ENCODE measurements at regions not wholly inside any gene's neighbourhood (a gene's known extent, or its start where the extent isn't known, plus 50 kb on each side); places are given as distances from the start of the nearest gene placed in this dataset.

- intact Hi-C loops (cut with DNase I) = no loop called here
Measured at GRCh38 chr9:107816561-107817021, 327.0 kb upstream of the KLF4 start.

GRCh38 chr9:107815782-107816560, 326.4 kb upstream of the KLF4 start:
- no peaks in the 10 kb centered on the region for H3K9me3 ChIP-seq
- no peaks in the 10 kb centered on the region for H3K4me1 ChIP-seq
- intact Hi-C loops (cut with DNase I) = no loop called here
- no peak for DNase-seq (ENCODE audit: extremely low spot score in 2 of 2)
- no peaks in the 10 kb centered on the region for H3K36me3 ChIP-seq
- H3K27ac ChIP-seq = no peak overlapping the region
- H3K4me3 ChIP-seq = no peak overlapping the region
- no peak for TF ChIP-seq POLR2AphosphoS5 (IDR thresholded peaks at IDR 0.05; ENCODE audit: insufficient read depth in 1 of 2, low read depth in 1 of 2)
- TF ChIP-seq CTCF (IDR thresholded peaks at IDR 0.05) = no peak
- TF ChIP-seq POLR2A (IDR thresholded peaks at IDR 0.05) = no peak
- H3K27me3 ChIP-seq = no peaks in the 10 kb centered on the region

More at GRCh38 chr9:107816561-107817021, 327.0 kb upstream of the KLF4 start:
- no peak overlapping the region for H3K4me3 ChIP-seq
- no peaks in the 10 kb centered on the region for H3K9me3 ChIP-seq
- no peaks in the 10 kb centered on the region for H3K27me3 ChIP-seq
- no peak for DNase-seq (ENCODE audit: extremely low spot score in 2 of 2)
- no peak overlapping the region for H3K27ac ChIP-seq
- H3K4me1 ChIP-seq = no peaks in the 10 kb centered on the region
- H3K36me3 ChIP-seq = no peaks in the 10 kb centered on the region
- TF ChIP-seq POLR2AphosphoS5 (IDR thresholded peaks at IDR 0.05; ENCODE audit: insufficient read depth in 1 of 2, low read depth in 1 of 2) (no peak), POLR2A (IDR thresholded peaks at IDR 0.05) (no peak), CTCF (IDR thresholded peaks at IDR 0.05) (no peak)

GRCh38 chr9:107813287-107813686, 323.7 kb upstream of the KLF4 start:
- no peak overlapping the region for H3K4me3 ChIP-seq
- intact Hi-C loops (cut with DNase I) = no loop called here
- no peak for DNase-seq (ENCODE audit: extremely low spot score in 2 of 2)
- no peaks in the 10 kb centered on the region for H3K4me1 ChIP-seq
- no peaks in the 10 kb centered on the region for H3K27me3 ChIP-seq
- no peak overlapping the region for H3K27ac ChIP-seq
- H3K9me3 ChIP-seq = no peaks in the 10 kb centered on the region
- no peaks in the 10 kb centered on the region for H3K36me3 ChIP-seq
- TF ChIP-seq CTCF (IDR thresholded peaks at IDR 0.05) = no peak
- TF ChIP-seq POLR2AphosphoS5 (IDR thresholded peaks at IDR 0.05; ENCODE audit: insufficient read depth in 1 of 2, low read depth in 1 of 2) = no peak
- no peak for TF ChIP-seq POLR2A (IDR thresholded peaks at IDR 0.05)

- no peak overlapping the region for H3K4me3 ChIP-seq
- no peaks in the 10 kb centered on the region for H3K27me3 ChIP-seq
- TF ChIP-seq POLR2AphosphoS5 (IDR thresholded peaks at IDR 0.05; ENCODE audit: insufficient read depth in 1 of 2, low read depth in 1 of 2) (no peak), CTCF (IDR thresholded peaks at IDR 0.05) (no peak), POLR2A (IDR thresholded peaks at IDR 0.05) (no peak)
- no peaks in the 10 kb centered on the region for H3K9me3 ChIP-seq
- H3K36me3 ChIP-seq = no peaks in the 10 kb centered on the region
- intact Hi-C loops (cut with DNase I) = no loop called here
- no peaks in the 10 kb centered on the region for H3K4me1 ChIP-seq
- H3K27ac ChIP-seq = no peak overlapping the region
- DNase-seq (ENCODE audit: extremely low spot score in 2 of 2) = no peak
Measured at GRCh38 chr9:107810461-107810961, 320.9 kb upstream of the KLF4 start.

- Histone ChIP-seq H3K9me3 (no peaks in the 10 kb centered on the region), H3K4me3 (no peak overlapping the region), H3K36me3 (no peaks in the 10 kb centered on the region), H3K27ac (no peak overlapping the region), H3K4me1 (no peaks in the 10 kb centered on the region), H3K27me3 (no peaks in the 10 kb centered on the region)
- TF ChIP-seq POLR2AphosphoS5 (IDR thresholded peaks at IDR 0.05; ENCODE audit: insufficient read depth in 1 of 2, low read depth in 1 of 2) (no peak), POLR2A (IDR thresholded peaks at IDR 0.05) (no peak), CTCF (IDR thresholded peaks at IDR 0.05) (no peak)
- no peak for DNase-seq (ENCODE audit: extremely low spot score in 2 of 2)
- intact Hi-C loops (cut with DNase I) = no loop called here
Measured at GRCh38 chr9:107809871-107810460, 320.4 kb upstream of the KLF4 start.

Measured in vagina (tissue), 2 donors.